ENCODE measurements at regions not wholly inside any gene's neighbourhood (a gene's known extent, or its start where the extent isn't known, plus 50 kb on each side); places are given as distances from the start of the nearest gene placed in this dataset.

DNA sequence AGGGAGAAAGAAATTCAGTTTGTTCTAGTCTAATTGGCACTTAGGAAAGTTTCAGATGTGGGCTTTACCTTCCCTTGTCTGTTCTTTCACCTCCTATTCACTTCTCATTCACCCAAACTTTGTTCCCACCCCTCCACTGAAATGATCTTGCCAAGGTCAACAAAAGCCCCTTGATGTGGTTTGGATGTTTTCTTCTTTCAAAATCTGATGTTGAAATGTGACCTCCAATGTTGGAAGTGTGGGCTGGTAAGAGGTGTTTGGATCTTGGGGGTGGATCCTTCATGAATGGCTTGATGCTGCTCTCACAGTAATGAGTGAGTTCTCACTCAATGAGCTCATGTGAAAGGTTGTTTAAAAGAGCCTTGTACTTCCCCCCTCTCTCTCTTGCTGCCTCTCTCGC lies 379.3 kb downstream of the HHIPL2 start:
- no peaks in the 10 kb centered on the region for H3K4me1 ChIP-seq (replicated peaks in 1 of 4; ENCODE audit: control insufficient read depth in 3 of 4, insufficient read depth in 4 of 4, low read length in 3 of 4)
- H2AK5ac ChIP-seq (ENCODE audit: low read depth, low read length) = no peak overlapping the region
- H4K91ac ChIP-seq (replicated peaks; ENCODE audit: insufficient read length, low read length) = no peak overlapping the region
- H2BK20ac ChIP-seq (ENCODE audit: low read length) = no peak overlapping the region
- no peak overlapping the region for H4K8ac ChIP-seq (ENCODE audit: extremely low read depth, insufficient read depth, low read length)
- H3K4me3 ChIP-seq (ENCODE audit: extremely low read depth in 1 of 4, insufficient read depth in 2 of 4, low read depth in 3 of 4, low read length in 4 of 4) = no peak overlapping the region
- no peak overlapping the region for H3K4ac ChIP-seq (replicated peaks; ENCODE audit: insufficient read length, low read depth, low read length)
- no peak for FAIRE-seq
- no peak overlapping the region for H3K4me2 ChIP-seq (ENCODE audit: insufficient read depth in 1 of 2, low read depth in 2 of 2, low read length in 2 of 2)
- no peaks in the 10 kb centered on the region for H3K36me3 ChIP-seq (ENCODE audit: control insufficient read depth in 2 of 4, insufficient read depth in 4 of 4, low read length in 3 of 4)
- H3K56ac ChIP-seq (replicated peaks; ENCODE audit: insufficient read length, low read depth, low read length) = no peak overlapping the region
- H3K23me2 ChIP-seq (ENCODE audit: low read depth, low read length) = no peaks in the 10 kb centered on the region
- 92% methylated on average over 1 of the region's 1 CpG; no CpG with 5 or more reads in 1 of the 2 experiments for WGBS, 2 experiments (ENCODE audit: extremely low coverage in 1 of 2, insufficient coverage in 1 of 2, insufficient read length in 1 of 2, insufficient replicate concordance in 2 of 2, low coverage in 1 of 2, low lambda C conversion rate in 2 of 2, missing lambda C conversion rate in 1 of 2)
- H3K27me3 ChIP-seq (replicated peaks in 1 of 4; ENCODE audit: control insufficient read depth in 3 of 4, extremely low read depth in 1 of 4, insufficient read depth in 3 of 4, low read length in 3 of 4) = no peaks in the 10 kb centered on the region
- no peak overlapping the region for H2BK15ac ChIP-seq (ENCODE audit: low read length)
- H4K5ac ChIP-seq (ENCODE audit: insufficient read length, low read depth, low read length) = no peak overlapping the region
- no peak overlapping the region for H3K9ac ChIP-seq (replicated peaks in 1 of 4; ENCODE audit: extremely low read depth in 1 of 4, low read depth in 3 of 4, low read length in 3 of 4)
- H2BK12ac ChIP-seq (ENCODE audit: low read depth, low read length) = no peak overlapping the region
- H2BK120ac ChIP-seq (replicated peaks; ENCODE audit: low read depth, low read length) = no peak overlapping the region
- H3K79me1 ChIP-seq (ENCODE audit: low read depth, low read length) = no peaks in the 10 kb centered on the region
- no peak overlapping the region for H3K18ac ChIP-seq (ENCODE audit: extremely low read depth, low read length)
- no peak overlapping the region for H2AFZ ChIP-seq (ENCODE audit: low read length)
- H3K79me2 ChIP-seq (ENCODE audit: control insufficient read depth in 1 of 2, insufficient read depth in 2 of 2, low read length in 2 of 2) = no peaks in the 10 kb centered on the region
- H3K14ac ChIP-seq (ENCODE audit: insufficient read length) = no peak overlapping the region
- CTCF ChIA-PET (ENCODE audit: partially characterized antibody) = interaction anchor here (0.6 to 1.6 kb wide), 3 partner anchors 8 to 786 kb away, joined by 3 to 5 read pairs (median 3); no protein-coding TSS in a partner anchor
- no peak overlapping the region for H2BK5ac ChIP-seq (ENCODE audit: low read depth, low read length)
- H3K23ac ChIP-seq (ENCODE audit: insufficient read length) = no peak overlapping the region
- H4K20me1 ChIP-seq (replicated peaks in 1 of 2; ENCODE audit: control insufficient read depth in 1 of 2, insufficient read depth in 2 of 2, low read length in 2 of 2) = no peaks in the 10 kb centered on the region
- no peak for DNase-seq (ENCODE audit: low read depth in 1 of 2, low spot score in 2 of 2)
- H3K9me3 ChIP-seq (ENCODE audit: insufficient read depth in 2 of 2, low read depth in 1 of 2, low read length in 1 of 2) = peaks cover 6 to 10% of the 10 kb centered on the region in 2 experiments
- POLR2A ChIA-PET (ENCODE audit: partially characterized antibody) = no interaction called here
- no peak overlapping the region for H3K27ac ChIP-seq (ENCODE audit: low read depth, low read length)
- TF ChIP-seq BRCA1 (IDR thresholded peaks at IDR 0.05; ENCODE audit: low read depth, low read length) = no peak
- no peak for TF ChIP-seq SUZ12 (IDR thresholded peaks at IDR 0.05; ENCODE audit: low read length)
- TF ChIP-seq POLR2AphosphoS5 (IDR thresholded peaks at IDR 0.05; ENCODE audit: low read depth, low read length) = no peak
- TF ChIP-seq EZH2 (IDR thresholded peaks at IDR 0.05; ENCODE audit: low read depth, low read length, severe bottlenecking) = no peak
- TF ChIP-seq NANOG (IDR thresholded peaks at IDR 0.05; ENCODE audit: insufficient read depth, low read depth, low read length, poor library complexity, severe bottlenecking) = no peak
- TF ChIP-seq POU5F1 (IDR thresholded peaks at IDR 0.05; ENCODE audit: low read depth, low read length) = no peak
- TF ChIP-seq SP1 (IDR thresholded peaks at IDR 0.05; ENCODE audit: low read depth, low read length) = no peak
- no peak for TF ChIP-seq SP2 (IDR thresholded peaks at IDR 0.05; ENCODE audit: low read length)
- TF ChIP-seq KDM5A (IDR thresholded peaks at IDR 0.05; ENCODE audit: low read length) = no peak
- no peak for TF ChIP-seq SIN3A (conservative IDR thresholded peaks at IDR 0.05 in 1 of 2, IDR thresholded peaks at IDR 0.05 in 1 of 2; ENCODE audit: low read depth in 1 of 2, low read length in 2 of 2)
- TF ChIP-seq, protein P1, sequence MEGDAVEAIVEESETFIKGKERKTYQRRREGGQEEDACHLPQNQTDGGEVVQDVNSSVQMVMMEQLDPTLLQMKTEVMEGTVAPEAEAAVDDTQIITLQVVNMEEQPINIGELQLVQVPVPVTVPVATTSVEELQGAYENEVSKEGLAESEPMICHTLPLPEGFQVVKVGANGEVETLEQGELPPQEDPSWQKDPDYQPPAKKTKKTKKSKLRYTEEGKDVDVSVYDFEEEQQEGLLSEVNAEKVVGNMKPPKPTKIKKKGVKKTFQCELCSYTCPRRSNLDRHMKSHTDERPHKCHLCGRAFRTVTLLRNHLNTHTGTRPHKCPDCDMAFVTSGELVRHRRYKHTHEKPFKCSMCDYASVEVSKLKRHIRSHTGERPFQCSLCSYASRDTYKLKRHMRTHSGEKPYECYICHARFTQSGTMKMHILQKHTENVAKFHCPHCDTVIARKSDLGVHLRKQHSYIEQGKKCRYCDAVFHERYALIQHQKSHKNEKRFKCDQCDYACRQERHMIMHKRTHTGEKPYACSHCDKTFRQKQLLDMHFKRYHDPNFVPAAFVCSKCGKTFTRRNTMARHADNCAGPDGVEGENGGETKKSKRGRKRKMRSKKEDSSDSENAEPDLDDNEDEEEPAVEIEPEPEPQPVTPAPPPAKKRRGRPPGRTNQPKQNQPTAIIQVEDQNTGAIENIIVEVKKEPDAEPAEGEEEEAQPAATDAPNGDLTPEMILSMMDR (IDR thresholded peaks at IDR 0.05; ENCODE audit: control extremely low read depth in 1 of 3, insufficient read depth in 1 of 3, low read depth in 1 of 3, low read length in 3 of 3) = no peak
- no peak for TF ChIP-seq FOSL1 (IDR thresholded peaks at IDR 0.05; ENCODE audit: insufficient read depth, low read depth, low read length)
- no peak for TF ChIP-seq TBP (IDR thresholded peaks at IDR 0.05; ENCODE audit: low read depth, low read length)

Data from H1 (cell line).